ENCODE measurements at regions not wholly inside any gene's neighbourhood (a gene's known extent, or its start where the extent isn't known, plus 50 kb on each side); places are given as distances from the start of the nearest gene placed in this dataset.
"Not testable (repeated sequence)": the region's sequence is repeated elsewhere in the genome, so short reads cannot be mapped to it uniquely, and the experiment has no call there.

- Histone ChIP-seq H3K9ac (ENCODE audit: low read length) (no peak overlapping the region), H3K4me1 (ENCODE audit: control insufficient read depth, insufficient read depth, low read length) (no peaks in the 10 kb centered on the region), H3K27me3 (ENCODE audit: control insufficient read depth, insufficient read depth, low read length) (no peaks in the 10 kb centered on the region), H3K9me3 (ENCODE audit: control insufficient read depth, low read length) (no peaks in the 10 kb centered on the region), H3K36me3 (ENCODE audit: control insufficient read depth, insufficient read depth, low read length) (no peaks in the 10 kb centered on the region), H3K4me3 (ENCODE audit: low read length) (no peak overlapping the region)
Measured at GRCh38 chr7:113030489-113030888, 56.1 kb downstream of the GPR85 start.

- H3K36me3 ChIP-seq (ENCODE audit: control insufficient read depth, insufficient read depth, low read length), result no peaks in the 10 kb centered on the region
Measured at GRCh38 chr7:113026941-113027340, 59.7 kb downstream of the GPR85 start.

GRCh38 chr7:113017144-113017857 lies 69.3 kb downstream of the GPR85 start:
- H3K4me3 ChIP-seq (ENCODE audit: low read length); H3K27me3 ChIP-seq (ENCODE audit: control insufficient read depth, insufficient read depth, low read length); H3K9ac ChIP-seq (ENCODE audit: low read length); H3K9me3 ChIP-seq (ENCODE audit: control insufficient read depth, low read length); H3K36me3 ChIP-seq (ENCODE audit: control insufficient read depth, insufficient read depth, low read length); H3K4me1 ChIP-seq (ENCODE audit: control insufficient read depth, insufficient read depth, low read length): not testable (repeated sequence)

More at GRCh38 chr7:113026941-113027340, 59.7 kb downstream of the GPR85 start:
- H3K27me3 ChIP-seq (ENCODE audit: control insufficient read depth, insufficient read depth, low read length), result no peaks in the 10 kb centered on the region
- no peak overlapping the region for H3K4me3 ChIP-seq (ENCODE audit: low read length)
- H3K9me3 ChIP-seq (ENCODE audit: control insufficient read depth, low read length), result no peaks in the 10 kb centered on the region
- no peak overlapping the region for H3K9ac ChIP-seq (ENCODE audit: low read length)
- H3K4me1 ChIP-seq (ENCODE audit: control insufficient read depth, insufficient read depth, low read length), result no peaks in the 10 kb centered on the region

GRCh38 chr7:113015034-113015645 lies 71.5 kb downstream of the GPR85 start:
- Histone ChIP-seq H3K4me1 (ENCODE audit: control insufficient read depth, insufficient read depth, low read length) (no peaks in the 10 kb centered on the region), H3K36me3 (ENCODE audit: control insufficient read depth, insufficient read depth, low read length) (no peaks in the 10 kb centered on the region), H3K9me3 (ENCODE audit: control insufficient read depth, low read length) (no peaks in the 10 kb centered on the region), H3K27me3 (ENCODE audit: control insufficient read depth, insufficient read depth, low read length) (no peaks in the 10 kb centered on the region), H3K4me3 (ENCODE audit: low read length) (no peak overlapping the region), H3K9ac (ENCODE audit: low read length) (no peak overlapping the region)

- Histone ChIP-seq H3K9me3 (ENCODE audit: control insufficient read depth, low read length) (no peaks in the 10 kb centered on the region), H3K4me3 (ENCODE audit: low read length) (no peak overlapping the region), H3K36me3 (ENCODE audit: control insufficient read depth, insufficient read depth, low read length) (no peaks in the 10 kb centered on the region)
Measured at GRCh38 chr7:113013761-113014449, 72.7 kb downstream of the GPR85 start.

GRCh38 chr7:113012862-113013261 lies 73.8 kb downstream of the GPR85 start:
- H3K27me3 ChIP-seq (ENCODE audit: control insufficient read depth, insufficient read depth, low read length); H3K36me3 ChIP-seq (ENCODE audit: control insufficient read depth, insufficient read depth, low read length); H3K4me3 ChIP-seq (ENCODE audit: low read length); H3K9me3 ChIP-seq (ENCODE audit: control insufficient read depth, low read length); H3K4me1 ChIP-seq (ENCODE audit: control insufficient read depth, insufficient read depth, low read length); H3K9ac ChIP-seq (ENCODE audit: low read length): not testable (repeated sequence)

More at GRCh38 chr7:113013761-113014449, 72.7 kb downstream of the GPR85 start:
- H3K4me1 ChIP-seq (ENCODE audit: control insufficient read depth, insufficient read depth, low read length), result no peaks in the 10 kb centered on the region
- no peak overlapping the region for H3K9ac ChIP-seq (ENCODE audit: low read length)
- H3K27me3 ChIP-seq (ENCODE audit: control insufficient read depth, insufficient read depth, low read length), result no peaks in the 10 kb centered on the region

GRCh38 chr7:113010377-113010776 lies 76.2 kb downstream of the GPR85 start:
- no peak overlapping the region for H3K9ac ChIP-seq (ENCODE audit: low read length)
- H3K4me3 ChIP-seq (ENCODE audit: low read length), result no peak overlapping the region
- H3K4me1 ChIP-seq (ENCODE audit: control insufficient read depth, insufficient read depth, low read length), result no peaks in the 10 kb centered on the region
- H3K9me3 ChIP-seq (ENCODE audit: control insufficient read depth, low read length), result no peaks in the 10 kb centered on the region
- H3K36me3 ChIP-seq (ENCODE audit: control insufficient read depth, insufficient read depth, low read length), result no peaks in the 10 kb centered on the region
- H3K27me3 ChIP-seq (ENCODE audit: control insufficient read depth, insufficient read depth, low read length), result no peaks in the 10 kb centered on the region

- Histone ChIP-seq H3K9me3 (ENCODE audit: control insufficient read depth, low read length) (no peaks in the 10 kb centered on the region), H3K4me3 (ENCODE audit: low read length) (no peak overlapping the region), H3K9ac (ENCODE audit: low read length) (no peak overlapping the region), H3K4me1 (ENCODE audit: control insufficient read depth, insufficient read depth, low read length) (no peaks in the 10 kb centered on the region), H3K36me3 (ENCODE audit: control insufficient read depth, insufficient read depth, low read length) (no peaks in the 10 kb centered on the region), H3K27me3 (ENCODE audit: control insufficient read depth, insufficient read depth, low read length) (no peaks in the 10 kb centered on the region)
Measured at GRCh38 chr7:113008755-113009154, 77.9 kb downstream of the GPR85 start.

GRCh38 chr7:113004726-113005454 lies 81.7 kb downstream of the GPR85 start:
- no peaks in the 10 kb centered on the region for H3K4me1 ChIP-seq (ENCODE audit: control insufficient read depth, insufficient read depth, low read length)
- H3K4me3 ChIP-seq (ENCODE audit: low read length), result no peak overlapping the region
- H3K9me3 ChIP-seq (ENCODE audit: control insufficient read depth, low read length), result no peaks in the 10 kb centered on the region
- no peak overlapping the region for H3K9ac ChIP-seq (ENCODE audit: low read length)
- H3K27me3 ChIP-seq (ENCODE audit: control insufficient read depth, insufficient read depth, low read length), result no peaks in the 10 kb centered on the region
- H3K36me3 ChIP-seq (ENCODE audit: control insufficient read depth, insufficient read depth, low read length), result no peaks in the 10 kb centered on the region

- H3K9ac ChIP-seq (ENCODE audit: low read length), result no peak overlapping the region
- H3K4me3 ChIP-seq (ENCODE audit: low read length), result no peak overlapping the region
- no peaks in the 10 kb centered on the region for H3K36me3 ChIP-seq (ENCODE audit: control insufficient read depth, insufficient read depth, low read length)
- no peaks in the 10 kb centered on the region for H3K27me3 ChIP-seq (ENCODE audit: control insufficient read depth, insufficient read depth, low read length)
- H3K4me1 ChIP-seq (ENCODE audit: control insufficient read depth, insufficient read depth, low read length), result no peaks in the 10 kb centered on the region
- H3K9me3 ChIP-seq (ENCODE audit: control insufficient read depth, low read length), result no peaks in the 10 kb centered on the region
Measured at GRCh38 chr7:113000316-113001020, 86.2 kb downstream of the GPR85 start.

- no peaks in the 10 kb centered on the region for H3K27me3 ChIP-seq (ENCODE audit: control insufficient read depth, insufficient read depth, low read length)
- no peaks in the 10 kb centered on the region for H3K9me3 ChIP-seq (ENCODE audit: control insufficient read depth, low read length)
- H3K4me1 ChIP-seq (ENCODE audit: control insufficient read depth, insufficient read depth, low read length), result no peaks in the 10 kb centered on the region
- no peak overlapping the region for H3K4me3 ChIP-seq (ENCODE audit: low read length)
- no peak overlapping the region for H3K9ac ChIP-seq (ENCODE audit: low read length)
- H3K36me3 ChIP-seq (ENCODE audit: control insufficient read depth, insufficient read depth, low read length), result no peaks in the 10 kb centered on the region
Measured at GRCh38 chr7:112997831-112998230, 88.8 kb downstream of the GPR85 start.
